OCI-LY3 (cell line): ENCODE measurements at regions not wholly inside any gene's neighbourhood (a gene's known extent, or its start where the extent isn't known, plus 50 kb on each side); places are given as distances from the start of the nearest gene placed in this dataset.

Experiments used
- H2AFZ ChIP-seq: fragments of 200-600, 300-600 bp; shearing (Covaris generic); 2 replicates; pipeline ENCODE4 v1.6.0; 2014; ENCODE audit warnings: antibody characterized with exemption, low read depth, low read length
- H3K27ac ChIP-seq: fragments of 200-600, 300-600 bp; sonication (generic); 2 replicates; pipeline ENCODE4 v1.5.1; 2014; ENCODE audit warnings: mild to moderate bottlenecking, low read length, moderate library complexity, mixed read lengths
- H3K27me3 ChIP-seq: fragments of 200-600, 300-600 bp; sonication (generic); 2 replicates; pipeline ENCODE4 v1.6.1; 2014; ENCODE audit warnings: low read depth, low read length, mixed read lengths
- H3K36me3 ChIP-seq: fragments of 200-600, 300-600 bp; sonication (generic); replicated peaks from 2 replicates; pipeline ENCODE3; 2014; ENCODE audit warnings: low read depth, low read length, mixed read lengths
- H3K4me1 ChIP-seq: fragments of 300-600, 200-600 bp; sonication (generic); 2 replicates; pipeline ENCODE4 v1.6.1; 2014; ENCODE audit warnings: low read length, mixed read lengths
- H3K4me2 ChIP-seq: fragments of 200-600, 300-600 bp; sonication (generic); 2 replicates; pipeline ENCODE4 v1.6.1; 2014; ENCODE audit warnings: low read length, mixed read lengths
- H3K4me3 ChIP-seq: fragments of 300-600, 200-600 bp; sonication (generic); 2 replicates; pipeline ENCODE4 v1.5.1; 2014; ENCODE audit warnings: antibody characterized with exemption, mild to moderate bottlenecking, low read length, moderate library complexity
- H3K79me2 ChIP-seq: fragments of 300-600, 200-600 bp; shearing (Covaris generic); 2 replicates; pipeline ENCODE4 v1.6.1; 2014; ENCODE audit warnings: mild to moderate bottlenecking, low read length, mixed read lengths
- H3K9ac ChIP-seq: fragments of 300-600, 200-600 bp; shearing (Covaris generic); 2 replicates; pipeline ENCODE4 v1.6.0; 2014; ENCODE audit warnings: mild to moderate bottlenecking, low read length, moderate library complexity
- H3K9me3 ChIP-seq: fragments of 200-600, 300-600 bp; shearing (Covaris generic); 2 replicates; pipeline ENCODE4 v1.6.1; 2014; ENCODE audit warnings: low read length, mixed read lengths; ENCODE audit not compliant: insufficient read depth
- H4K20me1 ChIP-seq: fragments of 200-600, 300-600 bp; sonication (generic); 2 replicates; pipeline ENCODE4 v1.6.1; 2016; ENCODE audit warnings: low read length, mixed read lengths; ENCODE audit not compliant: insufficient read depth
- EZH2phosphoT487 ChIP-seq: fragments of 200-600 bp; shearing (Covaris generic); IDR thresholded peaks from 2 replicates; pipeline ENCODE4 v1.6.1; 2018; ENCODE audit warnings: antibody characterized with exemption, mixed run types, low read depth
- TF ChIP-seq, protein P1 (sequence below): fragments of 200-600, 300-600 bp; sonication (generic); IDR thresholded peaks from 2 replicates; pipeline ENCODE4 v1.5.1; 2014; ENCODE audit warnings: antibody characterized with exemption, low read length, low read depth

- H3K79me2 ChIP-seq = no peaks in the 10 kb centered on the region
- no peaks in the 10 kb centered on the region for H3K27me3 ChIP-seq
- no peaks in the 10 kb centered on the region for H3K4me1 ChIP-seq
- H2AFZ ChIP-seq = no peak overlapping the region
- H3K4me2 ChIP-seq = no peak overlapping the region
- H3K36me3 ChIP-seq = no peaks in the 10 kb centered on the region
- H3K27ac ChIP-seq = no peak overlapping the region
- H3K9me3 ChIP-seq = no peaks in the 10 kb centered on the region
- no peaks in the 10 kb centered on the region for H4K20me1 ChIP-seq
- H3K4me3 ChIP-seq = no peak overlapping the region
- TF ChIP-seq, protein P1, sequence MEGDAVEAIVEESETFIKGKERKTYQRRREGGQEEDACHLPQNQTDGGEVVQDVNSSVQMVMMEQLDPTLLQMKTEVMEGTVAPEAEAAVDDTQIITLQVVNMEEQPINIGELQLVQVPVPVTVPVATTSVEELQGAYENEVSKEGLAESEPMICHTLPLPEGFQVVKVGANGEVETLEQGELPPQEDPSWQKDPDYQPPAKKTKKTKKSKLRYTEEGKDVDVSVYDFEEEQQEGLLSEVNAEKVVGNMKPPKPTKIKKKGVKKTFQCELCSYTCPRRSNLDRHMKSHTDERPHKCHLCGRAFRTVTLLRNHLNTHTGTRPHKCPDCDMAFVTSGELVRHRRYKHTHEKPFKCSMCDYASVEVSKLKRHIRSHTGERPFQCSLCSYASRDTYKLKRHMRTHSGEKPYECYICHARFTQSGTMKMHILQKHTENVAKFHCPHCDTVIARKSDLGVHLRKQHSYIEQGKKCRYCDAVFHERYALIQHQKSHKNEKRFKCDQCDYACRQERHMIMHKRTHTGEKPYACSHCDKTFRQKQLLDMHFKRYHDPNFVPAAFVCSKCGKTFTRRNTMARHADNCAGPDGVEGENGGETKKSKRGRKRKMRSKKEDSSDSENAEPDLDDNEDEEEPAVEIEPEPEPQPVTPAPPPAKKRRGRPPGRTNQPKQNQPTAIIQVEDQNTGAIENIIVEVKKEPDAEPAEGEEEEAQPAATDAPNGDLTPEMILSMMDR = no peak
- no peak for TF ChIP-seq EZH2phosphoT487
- no peak overlapping the region for H3K9ac ChIP-seq
Observed at GRCh38 chr6:121523628-121524027, 88.2 kb downstream of the GJA1 start.

DNA sequence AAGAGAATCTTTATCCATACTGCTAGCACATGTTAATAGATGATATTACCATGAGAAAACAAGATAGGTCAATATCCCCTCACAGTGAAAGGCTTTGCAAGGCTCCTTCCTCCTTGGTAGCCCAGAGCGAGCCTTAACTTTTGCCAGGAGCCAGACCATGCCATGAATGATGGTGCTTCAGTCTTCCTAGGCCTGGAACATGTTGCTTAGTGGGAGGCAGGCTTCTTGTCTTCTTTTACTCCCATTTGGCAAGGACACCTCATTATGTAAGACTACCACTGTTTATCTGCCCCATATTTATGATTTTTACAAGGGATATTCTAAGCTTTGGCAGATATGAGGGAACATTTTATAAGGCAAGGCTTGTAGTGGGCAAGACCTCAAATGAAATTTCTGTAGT is 90.8 kb downstream of the GJA1 start:
- Histone ChIP-seq H3K4me2 (no peak overlapping the region), H2AFZ (no peak overlapping the region), H3K9me3 (no peaks in the 10 kb centered on the region), H3K9ac (no peak overlapping the region), H3K27ac (no peak overlapping the region), H3K4me1 (no peaks in the 10 kb centered on the region), H4K20me1 (no peaks in the 10 kb centered on the region), H3K79me2 (no peaks in the 10 kb centered on the region), H3K36me3 (no peaks in the 10 kb centered on the region), H3K27me3 (no peaks in the 10 kb centered on the region), H3K4me3 (no peak overlapping the region)
- no peak for TF ChIP-seq EZH2phosphoT487
- TF ChIP-seq, protein P1 = no peak

DNA sequence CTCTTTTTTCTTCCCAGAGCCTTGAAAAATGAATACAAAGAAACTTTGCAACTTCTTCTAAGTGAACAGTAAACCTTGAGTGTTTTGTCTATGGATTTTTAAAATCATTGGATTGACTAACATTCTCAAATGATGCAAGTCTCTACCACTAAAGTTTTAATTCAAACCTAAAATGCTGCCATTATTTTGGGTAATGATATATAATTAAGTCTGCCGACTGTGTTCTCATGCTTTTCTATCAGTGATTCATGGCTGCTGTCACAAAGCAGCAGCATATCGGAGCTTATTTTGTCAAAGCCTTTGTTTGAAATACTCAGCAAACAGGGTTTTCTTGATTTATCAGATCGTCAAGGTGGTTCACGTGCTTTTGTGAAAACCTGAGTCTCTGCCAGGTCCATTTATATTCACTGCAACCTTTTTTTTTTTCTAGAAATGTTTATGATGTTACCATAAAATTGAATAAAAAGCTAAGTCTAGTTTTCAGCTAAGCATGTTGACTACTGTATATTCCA is 96.3 kb downstream of the GJA1 start:
- no peak overlapping the region for H2AFZ ChIP-seq
- no peak overlapping the region for H3K4me3 ChIP-seq
- TF ChIP-seq EZH2phosphoT487 = no peak
- TF ChIP-seq, protein P1 = no peak
- no peaks in the 10 kb centered on the region for H3K36me3 ChIP-seq
- no peaks in the 10 kb centered on the region for H3K27me3 ChIP-seq
- no peaks in the 10 kb centered on the region for H3K79me2 ChIP-seq
- H3K9me3 ChIP-seq = no peaks in the 10 kb centered on the region
- H3K9ac ChIP-seq = no peak overlapping the region
- H3K4me1 ChIP-seq = no peaks in the 10 kb centered on the region
- H3K4me2 ChIP-seq = no peak overlapping the region
- H4K20me1 ChIP-seq = no peaks in the 10 kb centered on the region
- no peak overlapping the region for H3K27ac ChIP-seq

DNA sequence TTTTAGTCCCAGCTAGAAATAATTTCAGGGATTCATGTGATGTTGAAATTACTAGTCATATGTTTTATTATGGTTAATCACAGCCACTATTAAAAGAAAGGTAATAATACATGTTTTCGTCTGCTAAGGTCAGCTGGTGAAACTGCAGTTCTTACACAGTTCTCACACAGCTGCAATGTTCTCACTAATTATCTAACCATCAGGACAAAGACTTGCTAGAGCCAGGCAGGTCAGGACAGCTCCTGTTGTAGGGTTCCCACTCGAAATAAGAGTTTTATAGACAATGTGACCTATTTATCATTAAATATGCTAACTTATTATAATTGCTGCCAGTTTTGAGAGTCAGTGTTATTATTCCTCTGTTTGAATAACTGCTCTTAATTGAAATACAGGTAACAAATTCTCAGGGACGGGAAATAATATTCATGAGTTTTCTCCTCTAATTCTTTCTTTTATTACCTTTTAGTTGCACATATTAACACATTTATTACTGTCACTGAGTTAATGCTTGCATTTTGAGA is 97.9 kb downstream of the GJA1 start:
- Histone ChIP-seq H2AFZ (no peak overlapping the region), H3K4me1 (no peaks in the 10 kb centered on the region), H3K9me3 (no peaks in the 10 kb centered on the region), H3K79me2 (no peaks in the 10 kb centered on the region), H3K36me3 (no peaks in the 10 kb centered on the region), H4K20me1 (no peaks in the 10 kb centered on the region), H3K27me3 (no peaks in the 10 kb centered on the region), H3K9ac (no peak overlapping the region), H3K4me3 (no peak overlapping the region), H3K4me2 (no peak overlapping the region), H3K27ac (no peak overlapping the region)
- TF ChIP-seq, protein P1 = no peak
- TF ChIP-seq EZH2phosphoT487 = no peak
